GM12878 (cell line): ENCODE measurements at regions not wholly inside any gene's neighbourhood (a gene's known extent, or its start where the extent isn't known, plus 50 kb on each side); places are given as distances from the start of the nearest gene placed in this dataset.
"Not testable (repeated sequence)": the region's sequence is repeated elsewhere in the genome, so short reads cannot be mapped to it uniquely, and the experiment has no call there.

Experiments
- PML ChIP-seq: IDR thresholded peaks from 2 replicates; pipeline ENCODE4 v1.6.1; 2012; ENCODE audit warnings: low read length, inconsistent platforms
- SMAD5 ChIP-seq: IDR thresholded peaks from 2 replicates; pipeline ENCODE4 v1.6.1; 2016; ENCODE audit warnings: antibody characterized with exemption, low read depth
- TARDBP ChIP-seq: IDR thresholded peaks from 2 replicates; pipeline ENCODE4 v1.6.1; 2016; ENCODE audit warnings: borderline replicate concordance
- TCF12 ChIP-seq: IDR thresholded peaks from 2 replicates; pipeline ENCODE4 v1.6.1; 2011; ENCODE audit warnings: low read depth, mild to moderate bottlenecking, low read length
- ZSCAN29 ChIP-seq: fragments of 450-650 bp; IDR thresholded peaks from 2 replicates; pipeline ENCODE4 v1.6.1; 2017; ENCODE audit warnings: mild to moderate bottlenecking, moderate library complexity
- TF ChIP-seq, protein P1 (sequence below): IDR thresholded peaks from 2 replicates; pipeline ENCODE4 v1.6.1; 2011; ENCODE audit warnings: borderline replicate concordance, low read depth, mild to moderate bottlenecking, moderate library complexity, mixed read lengths, low read length; ENCODE audit not compliant: insufficient read depth; ENCODE audit errors: extremely low read length
- TF ChIP-seq, protein P2 (sequence below): IDR thresholded peaks from 2 replicates; pipeline ENCODE4 v1.6.1; 2012; ENCODE audit warnings: low read depth, low read length, improper control_type of control experiment
- TF ChIP-seq, protein P3 (sequence below), 3 experiments: IDR thresholded peaks in 2 of 3; conservative IDR thresholded peaks in 1 of 3; 2 replicates each; pipeline ENCODE4 v1.5.1; 2011; ENCODE audit warnings: low read depth in 3 of 3, low read length in 3 of 3, mild to moderate bottlenecking in 3 of 3, control low read depth in 2 of 3, moderate library complexity in 2 of 3, inconsistent platforms in 1 of 3, mixed read lengths in 1 of 3; ENCODE audit not compliant: control insufficient read depth in 2 of 3, insufficient read depth in 1 of 3; ENCODE audit errors: extremely low read depth in 1 of 3

DNA sequence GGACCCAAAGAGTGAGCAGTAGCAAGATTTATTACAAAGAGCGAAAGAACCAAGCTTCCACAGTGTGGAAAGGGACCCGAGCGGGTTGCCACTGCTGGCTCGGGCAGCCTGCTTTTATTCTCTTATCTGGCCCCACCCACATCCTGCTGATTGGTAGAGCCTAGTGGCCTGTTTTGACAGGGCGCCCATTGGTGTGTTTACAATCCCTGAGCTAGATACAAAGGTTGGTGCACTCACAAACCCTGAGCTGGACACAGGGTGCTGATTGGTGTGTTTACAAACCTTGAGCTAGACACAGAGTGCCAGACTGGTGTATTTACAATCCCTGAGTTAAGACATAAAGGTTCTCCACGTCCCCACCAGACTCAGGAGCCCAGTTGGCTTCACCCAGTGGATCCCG, 676.9 kb downstream of the SI start:
- TF ChIP-seq, protein P1, sequence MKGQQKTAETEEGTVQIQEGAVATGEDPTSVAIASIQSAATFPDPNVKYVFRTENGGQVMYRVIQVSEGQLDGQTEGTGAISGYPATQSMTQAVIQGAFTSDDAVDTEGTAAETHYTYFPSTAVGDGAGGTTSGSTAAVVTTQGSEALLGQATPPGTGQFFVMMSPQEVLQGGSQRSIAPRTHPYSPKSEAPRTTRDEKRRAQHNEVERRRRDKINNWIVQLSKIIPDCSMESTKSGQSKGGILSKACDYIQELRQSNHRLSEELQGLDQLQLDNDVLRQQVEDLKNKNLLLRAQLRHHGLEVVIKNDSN, result not testable (repeated sequence)
- TF ChIP-seq, protein P2, sequence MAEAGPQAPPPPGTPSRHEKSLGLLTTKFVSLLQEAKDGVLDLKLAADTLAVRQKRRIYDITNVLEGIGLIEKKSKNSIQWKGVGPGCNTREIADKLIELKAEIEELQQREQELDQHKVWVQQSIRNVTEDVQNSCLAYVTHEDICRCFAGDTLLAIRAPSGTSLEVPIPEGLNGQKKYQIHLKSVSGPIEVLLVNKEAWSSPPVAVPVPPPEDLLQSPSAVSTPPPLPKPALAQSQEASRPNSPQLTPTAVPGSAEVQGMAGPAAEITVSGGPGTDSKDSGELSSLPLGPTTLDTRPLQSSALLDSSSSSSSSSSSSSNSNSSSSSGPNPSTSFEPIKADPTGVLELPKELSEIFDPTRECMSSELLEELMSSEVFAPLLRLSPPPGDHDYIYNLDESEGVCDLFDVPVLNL, result not testable (repeated sequence)
- not testable (repeated sequence) for TF ChIP-seq TCF12, SMAD5, ZSCAN29, TARDBP, PML
- TF ChIP-seq, protein P3, sequence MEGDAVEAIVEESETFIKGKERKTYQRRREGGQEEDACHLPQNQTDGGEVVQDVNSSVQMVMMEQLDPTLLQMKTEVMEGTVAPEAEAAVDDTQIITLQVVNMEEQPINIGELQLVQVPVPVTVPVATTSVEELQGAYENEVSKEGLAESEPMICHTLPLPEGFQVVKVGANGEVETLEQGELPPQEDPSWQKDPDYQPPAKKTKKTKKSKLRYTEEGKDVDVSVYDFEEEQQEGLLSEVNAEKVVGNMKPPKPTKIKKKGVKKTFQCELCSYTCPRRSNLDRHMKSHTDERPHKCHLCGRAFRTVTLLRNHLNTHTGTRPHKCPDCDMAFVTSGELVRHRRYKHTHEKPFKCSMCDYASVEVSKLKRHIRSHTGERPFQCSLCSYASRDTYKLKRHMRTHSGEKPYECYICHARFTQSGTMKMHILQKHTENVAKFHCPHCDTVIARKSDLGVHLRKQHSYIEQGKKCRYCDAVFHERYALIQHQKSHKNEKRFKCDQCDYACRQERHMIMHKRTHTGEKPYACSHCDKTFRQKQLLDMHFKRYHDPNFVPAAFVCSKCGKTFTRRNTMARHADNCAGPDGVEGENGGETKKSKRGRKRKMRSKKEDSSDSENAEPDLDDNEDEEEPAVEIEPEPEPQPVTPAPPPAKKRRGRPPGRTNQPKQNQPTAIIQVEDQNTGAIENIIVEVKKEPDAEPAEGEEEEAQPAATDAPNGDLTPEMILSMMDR (IDR thresholded peaks at IDR 0.05 in 2 of 3, conservative IDR thresholded peaks at IDR 0.05 in 1 of 3; ENCODE audit: control insufficient read depth in 2 of 3, extremely low read depth in 1 of 3, insufficient read depth in 1 of 3, low read depth in 3 of 3, low read length in 3 of 3), result not testable (repeated sequence)
